Fibroblast of the conjunctiva (primary cell): ENCODE measurements at regions not wholly inside any gene's neighbourhood (a gene's known extent, or its start where the extent isn't known, plus 50 kb on each side); places are given as distances from the start of the nearest gene placed in this dataset.

Experiments
- DNase-seq: peaks from one replicate; pipeline ENCODE4 v3.0.0-alpha.2; 2010; ENCODE audit warnings: low read depth

DNA sequence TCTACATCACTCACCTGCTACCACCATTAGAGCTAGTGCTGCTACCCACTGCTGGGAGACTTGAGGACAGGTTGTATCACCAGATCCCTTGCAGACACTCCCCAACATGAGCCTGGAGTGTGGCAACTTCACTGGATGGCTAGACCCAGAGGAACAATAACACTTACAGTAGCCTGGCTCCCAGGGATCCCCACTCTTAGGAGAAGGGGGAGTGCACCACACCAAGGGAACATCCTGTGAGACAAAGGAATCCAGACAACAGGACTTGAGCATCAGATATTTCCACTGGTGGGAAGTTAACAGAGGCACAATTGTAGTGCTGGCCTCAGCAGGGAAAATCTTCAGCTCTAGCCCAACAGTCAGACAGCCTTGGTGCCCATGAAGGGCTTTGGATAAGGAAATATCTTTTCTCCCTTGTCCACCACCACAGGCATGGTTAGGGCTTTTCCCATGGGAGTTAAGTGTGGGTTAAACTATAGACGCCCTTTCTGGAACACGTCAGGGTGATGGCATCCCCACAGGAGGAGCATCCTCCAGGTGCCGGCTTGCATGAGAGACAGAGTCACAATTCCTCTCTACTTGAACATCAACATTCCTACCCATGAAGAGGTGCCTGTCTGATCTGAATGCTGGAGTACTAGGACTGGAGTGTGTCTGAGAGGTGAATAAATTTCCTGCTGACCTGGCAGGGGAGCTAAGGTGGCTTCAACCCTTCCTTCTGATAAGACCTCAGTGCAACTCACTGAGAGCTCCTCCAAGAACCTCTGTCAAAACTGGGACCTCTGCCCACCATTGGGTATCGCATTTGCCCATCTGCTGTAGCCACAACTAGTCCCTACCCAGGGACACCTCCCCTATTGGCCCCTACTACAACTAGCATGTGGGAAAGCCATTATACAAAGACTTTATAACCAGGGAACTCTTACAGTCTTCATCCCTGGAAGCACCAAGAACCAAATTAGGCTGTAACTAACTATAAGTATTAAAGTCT, 55.4 kb upstream of the SIRPG start:
- no peak for DNase-seq

DNA sequence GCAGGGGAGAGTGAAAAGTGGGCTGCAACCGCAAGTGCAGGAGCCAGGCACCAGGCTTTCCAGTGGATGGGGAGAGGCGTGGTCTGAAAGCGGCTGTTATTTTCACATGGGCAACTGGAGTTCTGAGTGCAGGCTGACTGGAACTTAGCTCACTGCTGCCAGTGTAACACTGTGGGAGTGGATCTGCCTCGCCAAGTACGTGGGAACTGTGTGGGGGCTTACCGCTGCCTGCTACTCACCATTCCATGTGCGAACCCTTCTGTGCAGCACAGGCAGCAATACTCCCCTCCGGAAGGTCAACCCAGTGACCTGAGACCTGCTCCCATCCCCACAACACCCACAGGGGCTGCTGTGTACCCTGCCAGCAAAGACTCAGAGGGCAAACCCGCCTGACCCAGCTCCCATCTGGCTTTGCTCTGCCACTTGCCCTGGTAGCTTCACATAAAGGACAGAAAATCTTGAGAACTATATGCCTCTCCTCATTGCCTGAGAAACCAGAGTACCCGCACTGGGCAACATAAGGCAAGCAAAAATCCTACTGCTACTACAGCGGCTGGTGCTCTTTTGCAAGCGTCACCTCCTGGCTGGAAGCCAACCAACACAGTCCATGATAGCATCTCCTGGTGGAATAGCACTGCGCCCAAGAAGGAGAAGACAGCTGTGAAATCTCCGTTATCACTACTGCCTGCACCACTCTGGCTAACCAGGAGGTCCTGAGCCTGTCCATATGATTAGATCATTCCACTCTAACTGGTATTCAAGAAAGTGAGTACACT, 54.4 kb upstream of the SIRPG start:
- no peak for DNase-seq

DNA sequence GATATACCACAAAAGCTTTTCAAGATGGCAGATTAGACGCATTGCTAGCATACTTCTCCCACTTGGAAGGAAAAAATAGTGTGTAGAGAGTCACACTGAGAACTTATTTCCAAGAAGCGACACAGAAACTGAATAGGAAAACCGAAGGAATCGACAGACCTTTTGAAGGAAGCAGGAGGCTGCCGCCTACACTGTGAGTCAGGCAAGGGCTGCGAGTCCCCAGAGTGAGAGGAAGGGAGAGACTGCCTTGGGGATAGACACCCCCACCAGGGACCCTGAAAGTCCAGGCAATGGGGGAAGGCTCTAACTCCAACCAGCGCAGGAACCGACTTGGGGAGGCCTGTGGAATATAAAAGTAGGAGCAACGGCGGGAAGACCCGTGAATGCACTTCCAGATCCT, 53.7 kb upstream of the SIRPG start:
- no peak for DNase-seq

DNA sequence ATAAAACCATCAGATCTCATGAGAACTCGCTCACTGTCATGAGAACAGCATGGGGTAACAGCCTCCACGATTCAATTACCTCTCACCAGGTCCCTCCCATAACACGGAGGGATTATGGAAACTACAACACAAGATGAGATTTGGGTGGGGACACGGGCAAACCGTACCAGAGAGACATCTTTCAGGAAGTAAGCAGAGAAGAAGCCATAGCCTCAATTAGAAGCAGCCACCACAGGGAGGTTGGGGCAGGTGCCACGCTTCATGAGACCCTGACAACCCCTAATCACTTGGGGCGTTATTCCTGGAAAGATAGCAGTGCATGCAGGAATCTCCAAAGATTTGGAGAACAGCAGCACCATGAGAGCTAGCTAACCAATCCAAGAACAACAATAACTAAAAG, 52.9 kb upstream of the SIRPG start:
- no peak for DNase-seq

DNA sequence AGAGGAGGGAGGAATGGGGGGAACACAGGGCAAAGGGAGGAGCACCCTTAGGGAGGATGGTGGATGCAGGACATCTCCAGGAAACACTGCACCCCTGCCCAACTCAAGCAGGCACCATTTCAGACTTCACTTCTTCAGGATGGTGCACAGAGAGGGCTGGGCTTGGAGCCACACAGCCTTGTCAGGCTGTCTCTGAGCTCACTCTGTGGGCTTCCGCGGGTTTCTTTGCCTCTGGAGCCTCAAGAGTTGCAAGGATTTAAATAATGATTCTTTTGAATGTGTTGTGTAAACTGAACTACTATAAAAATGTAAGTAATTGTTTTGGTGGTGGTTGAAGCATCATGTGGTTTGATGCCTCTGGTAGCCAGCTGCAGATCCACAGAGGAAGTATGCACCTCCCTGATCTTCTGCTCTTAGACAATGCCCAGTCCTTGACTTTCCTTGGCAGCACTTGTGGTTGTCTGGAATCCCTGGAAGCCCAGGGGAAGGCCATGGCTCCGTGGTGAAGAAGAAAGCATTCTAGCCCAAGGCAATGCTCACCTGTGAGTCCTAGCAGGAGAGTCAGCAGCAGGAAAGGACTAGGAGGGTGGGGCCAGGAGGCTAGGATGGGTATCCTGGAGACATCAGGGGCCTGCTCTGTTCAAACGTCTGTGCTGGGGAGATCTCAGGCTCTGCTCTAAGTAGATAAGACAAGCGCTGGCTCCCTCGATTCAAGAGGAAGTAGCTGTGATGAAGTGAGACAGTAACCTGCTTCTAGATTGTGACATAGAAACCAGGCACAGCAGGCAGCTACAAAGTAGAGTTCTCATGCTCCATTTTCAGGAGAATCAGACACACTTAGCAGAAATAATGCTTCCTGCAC, 50.2 kb upstream of the SIRPG start:
- DNase-seq = no peak
